Spleen (tissue), 11 donors: ENCODE measurements at regions not wholly inside any gene's neighbourhood (a gene's known extent, or its start where the extent isn't known, plus 50 kb on each side); places are given as distances from the start of the nearest gene placed in this dataset.

Experiments used
- DNase-seq: peaks from one replicate; pipeline ENCODE4 v3.0.0-alpha.2; 2020
- H3K27ac ChIP-seq, 8 donors: fragments of 200-600 bp; sonication (generic) in 7 of 8; 1 replicate in 4 of 8; 2 replicates in 4 of 8; pipeline versions ENCODE4 v1.5.0 to v1.8.0; 2016 to 2021; ENCODE audit warnings: inconsistent platforms in 4 of 8, mild to moderate bottlenecking in 4 of 8, moderate library complexity in 1 of 8
- H3K27me3 ChIP-seq, 7 donors: fragments of 200-600 bp; sonication (generic) in 6 of 7; replicated peaks in 1 of 7; 1 replicate in 4 of 7; 2 replicates in 3 of 7; pipeline versions ENCODE4 v1.5.0 to v1.8.0; 2016 to 2021; ENCODE audit warnings: inconsistent platforms in 3 of 7, mild to moderate bottlenecking in 1 of 7
- H3K36me3 ChIP-seq, 6 donors: fragments of 200-600 bp; sonication (generic) in 5 of 6; 1 replicate in 4 of 6; 2 replicates in 2 of 6; pipeline versions ENCODE4 v1.5.0 to v1.8.0; 2016 to 2021; ENCODE audit warnings: inconsistent platforms in 2 of 6
- H3K4me1 ChIP-seq, 6 donors: fragments of 200-600 bp; sonication (generic) in 5 of 6; 1 replicate in 3 of 6; 2 replicates in 3 of 6; pipeline versions ENCODE4 v1.5.0 to v1.8.0; 2016 to 2021; ENCODE audit warnings: inconsistent platforms in 3 of 6
- H3K4me3 ChIP-seq, 8 donors: fragments of 200-600 bp; sonication (generic) in 7 of 8; 1 replicate in 4 of 8; 2 replicates in 4 of 8; pipeline versions ENCODE4 v1.5.0 to v1.8.0; 2016 to 2021; ENCODE audit warnings: inconsistent platforms in 4 of 8, mild to moderate bottlenecking in 4 of 8, moderate library complexity in 2 of 8
- H3K9me3 ChIP-seq, 8 donors: fragments of 200-600 bp; sonication (generic) in 7 of 8; 1 replicate in 4 of 8; 2 replicates in 4 of 8; pipeline versions ENCODE4 v1.5.0 to v1.8.0; 2016 to 2021; ENCODE audit warnings: inconsistent platforms in 4 of 8
- POLR2A ChIP-seq, 3 donors: fragments of 450-650 bp; IDR thresholded peaks; one replicate each; pipeline ENCODE4 v1.5.1; 2017; ENCODE audit warnings: antibody characterized with exemption in 3 of 3, mild to moderate bottlenecking in 1 of 3
- POLR2AphosphoS5 ChIP-seq, 3 donors: sonication (generic); formaldehyde crosslinking; IDR thresholded peaks; one replicate each; pipeline ENCODE4 v1.5.1; 2017; ENCODE audit warnings: antibody characterized with exemption in 3 of 3
- WGBS, 5 donors: extraction: QIAGEN DNeasy Blood & Tissue Kit in 3 of 5; methylation state at CpG; one replicate each; pipeline versions ENCODE4 v1.1.5 to v1.1.7; 2013 to 2018; 5-methylcytosine and 5-hydroxymethylcytosine counted together
- intact Hi-C: fragments of 100-400 bp; cut with DNase I; formaldehyde crosslinking; loops from one replicate; pipeline ENCODE4 v1.15.0; 2023; ENCODE audit warnings: low total_unique reads
- TF ChIP-seq, protein P1 (sequence below), 11 experiments: fragments of 200-600 bp in 7 of 11; fragments of 450-650 bp in 4 of 11; sonication (generic) in 4 of 11; IDR thresholded peaks in 8 of 11; conservative IDR thresholded peaks in 3 of 11; 1 replicate in 7 of 11; 2 replicates in 4 of 11; pipeline versions ENCODE4 v1.4.0 to v1.8.0; 2016 to 2021; ENCODE audit warnings: antibody characterized with exemption in 11 of 11, inconsistent platforms in 4 of 11, mild to moderate bottlenecking in 1 of 11
- donor health status: healthy with polysubstance abuse.
- donor health status: DM: no; HTN: no; CAD: no; lungs with moderate emphysema.
- donor health status: DM: no; HTN: no; CAD: no.
- donor health status: Bipolar disorder and iron deficiency.
- donor health status: healthy.
- donor health status: DM: no; HTN: no; CAD: no.
- donor health status: DM: yes; HTN: yes; CAD: no.

DNA sequence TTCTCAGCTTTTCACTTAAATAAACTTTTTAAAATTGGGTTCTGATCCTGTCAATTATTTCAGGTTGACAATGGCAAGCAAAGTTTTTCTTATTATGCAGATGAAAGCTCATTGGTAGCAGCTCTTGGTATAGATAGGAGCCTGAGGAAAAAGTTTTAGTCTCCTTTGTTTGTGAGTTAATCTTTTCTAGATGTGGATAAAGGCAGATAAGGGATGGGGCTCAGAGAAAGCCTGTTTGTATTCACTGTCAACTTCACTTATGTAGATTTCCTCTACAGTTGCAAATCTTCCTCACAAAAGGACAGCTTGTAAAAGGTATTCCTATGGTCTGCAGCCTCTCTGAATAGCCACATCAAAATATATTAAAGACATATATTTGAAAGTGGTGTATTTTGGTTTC, 224.5 kb upstream of the SPOPL start:
- TF ChIP-seq POLR2AphosphoS5 (IDR thresholded peaks at IDR 0.05): no peak
- TF ChIP-seq, protein P1, sequence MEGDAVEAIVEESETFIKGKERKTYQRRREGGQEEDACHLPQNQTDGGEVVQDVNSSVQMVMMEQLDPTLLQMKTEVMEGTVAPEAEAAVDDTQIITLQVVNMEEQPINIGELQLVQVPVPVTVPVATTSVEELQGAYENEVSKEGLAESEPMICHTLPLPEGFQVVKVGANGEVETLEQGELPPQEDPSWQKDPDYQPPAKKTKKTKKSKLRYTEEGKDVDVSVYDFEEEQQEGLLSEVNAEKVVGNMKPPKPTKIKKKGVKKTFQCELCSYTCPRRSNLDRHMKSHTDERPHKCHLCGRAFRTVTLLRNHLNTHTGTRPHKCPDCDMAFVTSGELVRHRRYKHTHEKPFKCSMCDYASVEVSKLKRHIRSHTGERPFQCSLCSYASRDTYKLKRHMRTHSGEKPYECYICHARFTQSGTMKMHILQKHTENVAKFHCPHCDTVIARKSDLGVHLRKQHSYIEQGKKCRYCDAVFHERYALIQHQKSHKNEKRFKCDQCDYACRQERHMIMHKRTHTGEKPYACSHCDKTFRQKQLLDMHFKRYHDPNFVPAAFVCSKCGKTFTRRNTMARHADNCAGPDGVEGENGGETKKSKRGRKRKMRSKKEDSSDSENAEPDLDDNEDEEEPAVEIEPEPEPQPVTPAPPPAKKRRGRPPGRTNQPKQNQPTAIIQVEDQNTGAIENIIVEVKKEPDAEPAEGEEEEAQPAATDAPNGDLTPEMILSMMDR (IDR thresholded peaks at IDR 0.05 in 8 of 11, conservative IDR thresholded peaks at IDR 0.05 in 3 of 11): no peak
- TF ChIP-seq POLR2A (IDR thresholded peaks at IDR 0.05): no peak

DNA sequence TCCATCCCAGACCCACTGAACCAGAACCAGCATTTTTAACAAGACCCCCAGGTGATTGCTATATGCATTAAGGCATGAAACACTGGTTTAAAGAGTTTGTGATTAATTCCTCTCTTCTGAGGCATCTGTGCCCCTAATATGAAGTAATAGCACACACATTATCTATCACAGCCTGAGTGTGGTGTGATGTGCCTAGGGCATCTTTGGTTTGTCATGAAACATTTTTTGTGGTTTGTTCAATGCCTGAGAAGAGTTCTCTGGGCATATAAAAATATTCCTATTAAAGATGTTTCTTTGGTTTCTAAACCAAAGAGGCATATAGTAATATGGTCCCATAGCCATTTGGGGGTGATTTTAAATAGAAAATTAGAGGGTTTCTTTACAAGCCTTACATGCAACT, 221.7 kb upstream of the SPOPL start:
- Histone ChIP-seq H3K27me3 (no peaks in the 10 kb centered on the region), H3K36me3 (no peaks in the 10 kb centered on the region), H3K4me3 (no peak overlapping the region), H3K27ac (no peak overlapping the region), H3K9me3 (peaks cover 0 to under 1% (median 0%) of the 10 kb centered on the region in 8 donors), H3K4me1 (no peaks in the 10 kb centered on the region)
- intact Hi-C loops: no loop called here
- DNase-seq: no peak
- TF ChIP-seq, protein P1 (IDR thresholded peaks at IDR 0.05 in 8 of 11, conservative IDR thresholded peaks at IDR 0.05 in 3 of 11): no peak
- TF ChIP-seq POLR2AphosphoS5 (IDR thresholded peaks at IDR 0.05) (no peak), POLR2A (IDR thresholded peaks at IDR 0.05) (no peak)

More for the DNA sequence above, 224.5 kb upstream of the SPOPL start:
- H3K4me1 ChIP-seq: no peaks in the 10 kb centered on the region
- no peak overlapping the region for H3K27ac ChIP-seq
- no peaks in the 10 kb centered on the region for H3K9me3 ChIP-seq
- DNase-seq: no peak
- H3K27me3 ChIP-seq: no peaks in the 10 kb centered on the region
- H3K36me3 ChIP-seq: no peaks in the 10 kb centered on the region
- no peak overlapping the region for H3K4me3 ChIP-seq
- intact Hi-C loops: no loop called here

DNA sequence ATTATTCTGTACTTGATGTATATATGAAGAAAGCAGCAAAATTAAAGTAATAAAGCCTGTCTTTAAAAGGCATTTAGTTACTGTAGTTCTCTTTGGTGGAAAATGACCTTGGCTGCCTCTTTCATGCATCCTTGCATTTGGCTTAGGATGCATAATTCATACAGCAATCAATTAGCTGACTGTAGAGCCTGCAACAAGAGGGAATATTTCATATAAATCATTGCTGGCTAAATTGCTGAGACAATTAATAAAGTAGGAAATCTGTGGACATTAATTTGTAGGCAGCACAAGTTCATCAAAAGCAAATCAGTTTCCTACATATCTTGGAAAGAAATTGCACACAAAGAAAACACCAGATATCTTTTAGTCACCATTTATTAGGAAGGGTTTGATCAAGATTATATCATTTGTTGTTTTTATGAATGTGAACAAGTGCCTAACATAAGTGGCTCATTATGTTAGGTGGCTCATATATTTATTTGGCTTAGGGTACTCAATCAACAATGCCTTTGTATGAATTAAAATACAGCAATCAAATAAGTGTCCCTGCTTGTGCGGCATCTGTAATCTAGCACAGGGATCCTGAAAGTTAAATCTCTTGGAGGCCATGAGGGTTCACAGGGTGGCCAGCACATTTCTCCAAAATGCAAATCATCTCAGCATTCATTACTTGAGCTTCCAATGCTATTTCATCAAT, 220.4 kb upstream of the SPOPL start:
- WGBS, 5 donors: 93 to 100% (median 96%) methylated on average over 1 of the region's 1 CpG
- no peak for TF ChIP-seq POLR2AphosphoS5 (IDR thresholded peaks at IDR 0.05)

DNA sequence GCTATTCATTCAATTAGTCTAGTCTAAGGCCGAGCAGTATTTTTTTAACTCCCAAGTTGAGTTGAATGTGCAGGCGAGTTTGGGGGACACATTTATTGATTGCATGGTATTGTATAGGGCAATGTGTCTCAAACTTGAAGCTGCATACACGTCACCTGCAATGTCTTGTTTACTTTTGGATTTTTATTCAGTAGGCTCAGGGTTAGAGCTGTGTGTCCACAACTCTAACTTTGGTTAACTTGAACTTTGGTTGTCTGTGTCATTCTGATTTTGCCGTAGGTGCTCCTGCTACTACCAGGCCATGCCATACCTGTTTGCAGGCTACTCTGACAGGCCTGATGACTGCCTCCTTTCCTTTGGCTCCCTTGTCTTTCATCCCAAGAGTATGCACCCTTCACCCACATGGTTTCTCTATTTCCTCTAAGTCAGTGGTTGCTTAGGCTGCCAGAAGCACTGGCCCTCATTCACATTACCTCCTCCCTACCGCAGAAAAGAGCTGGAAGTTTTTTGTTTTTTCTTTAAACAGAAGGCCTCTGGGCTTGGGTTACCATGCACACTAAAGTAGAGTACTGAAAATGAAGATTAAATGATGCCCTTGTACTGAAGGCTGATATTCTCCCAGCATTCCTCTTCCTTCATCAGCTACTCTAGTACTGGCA, 219.4 kb upstream of the SPOPL start:
- Histone ChIP-seq H3K9me3 (peaks cover 0 to 22% (median 11%) of the 10 kb centered on the region in 8 donors), H3K4me1 (no peaks in the 10 kb centered on the region), H3K36me3 (no peaks in the 10 kb centered on the region), H3K27me3 (no peaks in the 10 kb centered on the region), H3K4me3 (no peak overlapping the region), H3K27ac (no peak overlapping the region)
- intact Hi-C loops: no loop called here
- TF ChIP-seq, protein P1 (IDR thresholded peaks at IDR 0.05 in 8 of 11, conservative IDR thresholded peaks at IDR 0.05 in 3 of 11): no peak
- no peak for TF ChIP-seq POLR2AphosphoS5 (IDR thresholded peaks at IDR 0.05)
- no peak for TF ChIP-seq POLR2A (IDR thresholded peaks at IDR 0.05)
- WGBS, 5 donors: 86 to 96% (median 87%) methylated on average over 5 of the region's 5 CpGs
- DNase-seq: no peak

More for the DNA sequence above, 220.4 kb upstream of the SPOPL start:
- peaks cover 0 to 13% (median 8%) of the 10 kb centered on the region in 8 donors for H3K9me3 ChIP-seq
- no peak overlapping the region for H3K27ac ChIP-seq
- intact Hi-C loops: no loop called here
- DNase-seq: no peak
- H3K4me3 ChIP-seq: no peak overlapping the region
- H3K36me3 ChIP-seq: no peaks in the 10 kb centered on the region
- no peaks in the 10 kb centered on the region for H3K27me3 ChIP-seq
- no peaks in the 10 kb centered on the region for H3K4me1 ChIP-seq
